COR-L47 (cell line): ENCODE measurements at regions not wholly inside any gene's neighbourhood (a gene's known extent, or its start where the extent isn't known, plus 50 kb on each side); places are given as distances from the start of the nearest gene placed in this dataset.
A peak's percentile ranks its signal among the peaks of the same experiment; 100 is the strongest.
"Not testable (repeated sequence)": the region's sequence is repeated elsewhere in the genome, so short reads cannot be mapped to it uniquely, and the experiment has no call there.

Experiments
- DNase-seq: peaks from one replicate; lab custom pipeline; 2025; lab: John Stamatoyannopoulos, UW

GRCh38 chr5:66234241-66234640 is 90.1 kb downstream of the SREK1 start:
- DNase-seq: no peak

GRCh38 chr5:66238435-66238834 is 94.3 kb downstream of the SREK1 start:
- peak; percentile 19 for DNase-seq

GRCh38 chr5:66239034-66239433 is 94.9 kb downstream of the SREK1 start:
- peak; percentile 16 for DNase-seq

- no peak for DNase-seq
Measured at GRCh38 chr5:66241136-66241825, 97.2 kb downstream of the SREK1 start.

GRCh38 chr5:66242050-66242715 is 98.1 kb downstream of the SREK1 start:
- no peak for DNase-seq

GRCh38 chr5:66246608-66247007 is 102.5 kb downstream of the SREK1 start:
- no peak for DNase-seq

- DNase-seq: no peak
Measured at GRCh38 chr5:66247176-66247960, 103.3 kb downstream of the SREK1 start.

- no peak for DNase-seq
Measured at GRCh38 chr5:66248874-66249273, 104.8 kb downstream of the SREK1 start.

GRCh38 chr5:66249920-66250319 is 105.8 kb downstream of the SREK1 start:
- no peak for DNase-seq

- no peak for DNase-seq
Measured at GRCh38 chr5:66252849-66253248, 108.7 kb downstream of the SREK1 start.

- DNase-seq: no peak
Measured at GRCh38 chr5:66255714-66256113, 111.6 kb downstream of the SREK1 start.

- no peak for DNase-seq
Measured at GRCh38 chr5:66273121-66273520, 129.0 kb downstream of the SREK1 start.

- no peak for DNase-seq
Measured at GRCh38 chr5:66276986-66277385, 132.9 kb downstream of the SREK1 start.

- no peak for DNase-seq
Measured at GRCh38 chr5:66277981-66278380, 133.9 kb downstream of the SREK1 start.

GRCh38 chr5:66281294-66281693 is 137.2 kb downstream of the SREK1 start:
- no peak for DNase-seq

- DNase-seq: no peak
Measured at GRCh38 chr5:66284588-66285342, 140.7 kb downstream of the SREK1 start.

- DNase-seq: no peak
Measured at GRCh38 chr5:66285343-66285922, 141.3 kb downstream of the SREK1 start.

- no peak for DNase-seq
Measured at GRCh38 chr5:66291771-66292170, 147.7 kb downstream of the SREK1 start.

- not testable (repeated sequence) for DNase-seq
Measured at GRCh38 chr5:66293851-66294250, 149.8 kb downstream of the SREK1 start.

- no peak for DNase-seq
Measured at GRCh38 chr5:66299463-66299862, 155.4 kb downstream of the SREK1 start.

GRCh38 chr5:66302344-66302743 is 158.2 kb downstream of the SREK1 start:
- DNase-seq: no peak
